Trophoblast cell (in vitro differentiated cells and primary cell): ENCODE measurements at regions not wholly inside any gene's neighbourhood (a gene's known extent, or its start where the extent isn't known, plus 50 kb on each side); places are given as distances from the start of the nearest gene placed in this dataset.
"Not testable (repeated sequence)": the region's sequence is repeated elsewhere in the genome, so short reads cannot be mapped to it uniquely, and the experiment has no call there.

Experiments used
- DNase-seq, 2 donors: peaks; one replicate each; pipeline ENCODE4 v3.0.0-alpha.2; 2016
- H2AFZ ChIP-seq: 2 replicates; pipeline ENCODE4 v1.6.1; 2013; ENCODE audit warnings: low read length, moderate library complexity, mild to moderate bottlenecking; ENCODE audit not compliant: insufficient read depth, poor library complexity
- H2AK5ac ChIP-seq: 2 replicates; pipeline ENCODE4 v1.6.1; 2013; ENCODE audit warnings: mild to moderate bottlenecking, low read length
- H2BK120ac ChIP-seq: 2 replicates; pipeline ENCODE4 v1.6.1; 2013; ENCODE audit warnings: low read length, mild to moderate bottlenecking, moderate library complexity; ENCODE audit not compliant: insufficient read depth, poor library complexity
- H2BK12ac ChIP-seq: 2 replicates; pipeline ENCODE4 v1.6.1; 2013; ENCODE audit warnings: mild to moderate bottlenecking, low read length, moderate library complexity
- H2BK5ac ChIP-seq: 2 replicates; pipeline ENCODE4 v1.6.1; 2013; ENCODE audit warnings: low read length, low read depth, moderate library complexity, mild to moderate bottlenecking; ENCODE audit not compliant: poor library complexity
- H3K14ac ChIP-seq: 2 replicates; pipeline ENCODE4 v1.6.1; 2013; ENCODE audit warnings: mild to moderate bottlenecking, low read length
- H3K18ac ChIP-seq: 2 replicates; pipeline ENCODE4 v1.6.1; 2013; ENCODE audit warnings: mild to moderate bottlenecking, low read length
- H3K23ac ChIP-seq: 2 replicates; pipeline ENCODE4 v1.6.1; 2013; ENCODE audit warnings: low read length
- H3K27ac ChIP-seq: 2 replicates; pipeline ENCODE4 v1.5.1; 2013; ENCODE audit warnings: low read depth, mild to moderate bottlenecking, inconsistent platforms, low read length, moderate library complexity
- H3K27me3 ChIP-seq: 2 replicates; pipeline ENCODE4 v1.6.1; 2013; ENCODE audit warnings: inconsistent platforms, mild to moderate bottlenecking, low read length, moderate library complexity; ENCODE audit not compliant: insufficient read depth
- H3K36me3 ChIP-seq, 2 experiments: 1 replicate in 1 of 2; 2 replicates in 1 of 2; pipeline ENCODE4 v1.6.1; 2013; ENCODE audit warnings: low read length in 2 of 2, mild to moderate bottlenecking in 2 of 2, moderate library complexity in 1 of 2; ENCODE audit not compliant: insufficient read depth in 2 of 2, control insufficient read depth in 1 of 2
- H3K4ac ChIP-seq: 2 replicates; pipeline ENCODE4 v1.6.1; 2013; ENCODE audit warnings: low read depth, mild to moderate bottlenecking, low read length, moderate library complexity
- H3K4me1 ChIP-seq, 2 experiments: 1 replicate in 1 of 2; 2 replicates in 1 of 2; pipeline ENCODE4 v1.6.1; 2013; ENCODE audit warnings: low read length in 2 of 2, mild to moderate bottlenecking in 2 of 2, moderate library complexity in 1 of 2; ENCODE audit not compliant: insufficient read depth in 2 of 2, control insufficient read depth in 1 of 2
- H3K4me2 ChIP-seq: 2 replicates; pipeline ENCODE4 v1.6.1; 2013; ENCODE audit warnings: inconsistent platforms, mild to moderate bottlenecking, low read length, moderate library complexity
- H3K4me3 ChIP-seq: 2 replicates; pipeline ENCODE4 v1.5.1; 2013; ENCODE audit warnings: mild to moderate bottlenecking, low read depth, low read length, inconsistent platforms
- H3K79me1 ChIP-seq: one replicate; pipeline ENCODE4 v1.6.1; 2013; ENCODE audit warnings: low read length
- H3K79me2 ChIP-seq: 2 replicates; pipeline ENCODE4 v1.6.1; 2013; ENCODE audit warnings: low read length, mild to moderate bottlenecking; ENCODE audit not compliant: control insufficient read depth, insufficient read depth, poor library complexity
- H3K9ac ChIP-seq: 2 replicates; pipeline ENCODE4 v1.6.1; 2013; ENCODE audit warnings: mild to moderate bottlenecking, low read length
- H3K9me3 ChIP-seq: 2 replicates; pipeline ENCODE4 v1.6.1; 2013; ENCODE audit warnings: low read depth, mild to moderate bottlenecking, control low read depth, inconsistent platforms, low read length; ENCODE audit not compliant: insufficient read depth
- H4K12ac ChIP-seq: 2 replicates; pipeline ENCODE4 v1.6.1; 2013; ENCODE audit warnings: low read depth, mild to moderate bottlenecking, low read length, moderate library complexity
- H4K8ac ChIP-seq: 2 replicates; pipeline ENCODE4 v1.6.1; 2013; ENCODE audit warnings: low read depth, mild to moderate bottlenecking, low read length, moderate library complexity
- H4K91ac ChIP-seq: one replicate; pipeline ENCODE4 v1.6.1; 2013; ENCODE audit warnings: low read depth, mild to moderate bottlenecking, low read length, moderate library complexity
- WGBS: extraction: QIAGEN DNeasy Blood & Tissue Kit; methylation state at CpG from one replicate; pipeline ENCODE4 v1.1.7; 2013; ENCODE audit warnings: missing lambda C conversion rate; ENCODE audit not compliant: insufficient read length, insufficient coverage; ENCODE audit errors: extremely low coverage; 5-methylcytosine and 5-hydroxymethylcytosine counted together

- Histone ChIP-seq H3K14ac (no peak overlapping the region), H3K27me3 (no peaks in the 10 kb centered on the region), H3K4ac (no peak overlapping the region), H4K8ac (peak overlapping the region; percentile 28), H3K23ac (no peak overlapping the region), H2BK5ac (peak overlapping the region; percentile 63), H3K79me2 (no peaks in the 10 kb centered on the region), H3K36me3 (no peaks in the 10 kb centered on the region), H3K18ac (no peak overlapping the region), H4K91ac (no peak overlapping the region), H3K4me3 (no peak overlapping the region), H3K9ac (no peak overlapping the region), H3K4me2 (peak overlapping the region; percentile 25), H3K4me1 (no peaks in the 10 kb centered on the region), H2BK120ac (no peak overlapping the region), H4K12ac (no peak overlapping the region), H3K9me3 (no peaks in the 10 kb centered on the region), H3K79me1 (peaks cover 2% of the 10 kb centered on the region), H2BK12ac (peak overlapping the region; percentile 9), H2AFZ (no peak overlapping the region), H2AK5ac (peak overlapping the region; percentile 91), H3K27ac (peak overlapping the region; percentile 22)
- WGBS: no CpG with 5 or more reads among the region's 5 CpGs
- DNase-seq: no peak
These were observed 78.7 kb upstream of the PRSS16 start for GRCh38 chr6:27168586-27169443.

- not testable (repeated sequence) for H3K79me1 ChIP-seq, H3K4me1 ChIP-seq, H3K27me3 ChIP-seq, H2BK5ac ChIP-seq, H3K23ac ChIP-seq, H3K9me3 ChIP-seq, H4K91ac ChIP-seq, H3K4me2 ChIP-seq, H3K18ac ChIP-seq, H2AFZ ChIP-seq, H4K8ac ChIP-seq, H3K36me3 ChIP-seq, H3K4ac ChIP-seq, H3K9ac ChIP-seq, DNase-seq, H4K12ac ChIP-seq, H2AK5ac ChIP-seq, H3K4me3 ChIP-seq, H2BK120ac ChIP-seq, H3K27ac ChIP-seq, H3K79me2 ChIP-seq, H3K14ac ChIP-seq, H2BK12ac ChIP-seq
- no CpG with 5 or more reads among the region's 19 CpGs for WGBS
These were observed 74.8 kb upstream of the PRSS16 start for GRCh38 chr6:27172524-27173231.

- H3K79me1 ChIP-seq: peaks cover 11% of the 10 kb centered on the region
- not testable (repeated sequence) for H2BK5ac ChIP-seq, DNase-seq, H4K12ac ChIP-seq, H4K91ac ChIP-seq, H3K9ac ChIP-seq, H3K4me2 ChIP-seq, H3K27ac ChIP-seq, H2AFZ ChIP-seq, H3K4ac ChIP-seq, H4K8ac ChIP-seq, H2BK120ac ChIP-seq, H2BK12ac ChIP-seq, H2AK5ac ChIP-seq, H3K4me1 ChIP-seq, H3K36me3 ChIP-seq, H3K23ac ChIP-seq, H3K9me3 ChIP-seq, H3K79me2 ChIP-seq, H3K18ac ChIP-seq, H3K4me3 ChIP-seq, H3K27me3 ChIP-seq, H3K14ac ChIP-seq
- WGBS: no CpG with 5 or more reads among the region's 8 CpGs
These were observed 74.3 kb upstream of the PRSS16 start for GRCh38 chr6:27173232-27173601.

- WGBS: no CpG with 5 or more reads among the region's 6 CpGs
- H3K18ac ChIP-seq: no peak overlapping the region
- no peak overlapping the region for H3K4me3 ChIP-seq
- H2AK5ac ChIP-seq: no peak overlapping the region
- H2BK5ac ChIP-seq: no peak overlapping the region
- H4K12ac ChIP-seq: no peak overlapping the region
- H3K27ac ChIP-seq: no peak overlapping the region
- no peak overlapping the region for H2BK120ac ChIP-seq
- peaks cover 14% of the 10 kb centered on the region for H3K79me1 ChIP-seq
- no peak overlapping the region for H4K91ac ChIP-seq
- H2BK12ac ChIP-seq: no peak overlapping the region
- H4K8ac ChIP-seq: no peak overlapping the region
- no peak overlapping the region for H3K23ac ChIP-seq
- no peaks in the 10 kb centered on the region for H3K27me3 ChIP-seq
- H3K4me1 ChIP-seq: peaks cover 0 to 5% of the 10 kb centered on the region in 2 experiments
- H3K9ac ChIP-seq: no peak overlapping the region
- no peak overlapping the region for H2AFZ ChIP-seq
- H3K36me3 ChIP-seq: no peaks in the 10 kb centered on the region
- no peak for DNase-seq
- H3K4ac ChIP-seq: no peak overlapping the region
- no peak overlapping the region for H3K14ac ChIP-seq
- peaks cover 5% of the 10 kb centered on the region for H3K79me2 ChIP-seq
- no peaks in the 10 kb centered on the region for H3K9me3 ChIP-seq
- H3K4me2 ChIP-seq: no peak overlapping the region
These were observed 72.5 kb upstream of the PRSS16 start for GRCh38 chr6:27174958-27175357.
